T follicular helper cell (primary cell): ENCODE measurements at regions not wholly inside any gene's neighbourhood (a gene's known extent, or its start where the extent isn't known, plus 50 kb on each side); places are given as distances from the start of the nearest gene placed in this dataset.

Source experiments
- DNase-seq: peaks from one replicate; pipeline ENCODE4 v3.0.0-alpha.2; 2020; ENCODE audit warnings: low read depth

GRCh38 chr10:124165827-124166226 lies 72.4 kb upstream of the CHST15 start:
- DNase-seq = no peak

GRCh38 chr10:124165311-124165710 lies 71.9 kb upstream of the CHST15 start:
- DNase-seq = no peak

- no peak for DNase-seq
Measured at GRCh38 chr10:124164264-124164663, 70.9 kb upstream of the CHST15 start.

GRCh38 chr10:124162774-124163354 lies 69.5 kb upstream of the CHST15 start:
- DNase-seq = no peak

GRCh38 chr10:124162136-124162535 lies 68.7 kb upstream of the CHST15 start:
- DNase-seq = no peak

GRCh38 chr10:124161601-124162000 lies 68.2 kb upstream of the CHST15 start:
- no peak for DNase-seq

GRCh38 chr10:124160943-124161582 lies 67.7 kb upstream of the CHST15 start:
- DNase-seq = no peak

GRCh38 chr10:124160176-124160575 lies 66.8 kb upstream of the CHST15 start:
- no peak for DNase-seq

- no peak for DNase-seq
Measured at GRCh38 chr10:124159153-124159552, 65.8 kb upstream of the CHST15 start.

- no peak for DNase-seq
Measured at GRCh38 chr10:124158592-124158991, 65.2 kb upstream of the CHST15 start.

GRCh38 chr10:124157271-124157681 lies 63.9 kb upstream of the CHST15 start:
- DNase-seq = no peak

GRCh38 chr10:124156524-124157260 lies 63.3 kb upstream of the CHST15 start:
- no peak for DNase-seq

- no peak for DNase-seq
Measured at GRCh38 chr10:124155781-124156435, 62.5 kb upstream of the CHST15 start.

- DNase-seq = peak; percentile 20
Measured at GRCh38 chr10:124153023-124153826, 59.8 kb upstream of the CHST15 start.

GRCh38 chr10:124152139-124153022 lies 59.0 kb upstream of the CHST15 start:
- no peak for DNase-seq

GRCh38 chr10:124151466-124152095 lies 58.2 kb upstream of the CHST15 start:
- no peak for DNase-seq

GRCh38 chr10:124150807-124151417 lies 57.5 kb upstream of the CHST15 start:
- no peak for DNase-seq

- DNase-seq = no peak
Measured at GRCh38 chr10:124150189-124150806, 56.9 kb upstream of the CHST15 start.
